Ecto neural progenitor cell (in vitro differentiated cells): ENCODE measurements at regions not wholly inside any gene's neighbourhood (a gene's known extent, or its start where the extent isn't known, plus 50 kb on each side); places are given as distances from the start of the nearest gene placed in this dataset.

Experiments used
- DNase-seq: peaks from one replicate; pipeline ENCODE4 v3.0.0-alpha.2; 2018; ENCODE audit warnings: low spot score

DNA sequence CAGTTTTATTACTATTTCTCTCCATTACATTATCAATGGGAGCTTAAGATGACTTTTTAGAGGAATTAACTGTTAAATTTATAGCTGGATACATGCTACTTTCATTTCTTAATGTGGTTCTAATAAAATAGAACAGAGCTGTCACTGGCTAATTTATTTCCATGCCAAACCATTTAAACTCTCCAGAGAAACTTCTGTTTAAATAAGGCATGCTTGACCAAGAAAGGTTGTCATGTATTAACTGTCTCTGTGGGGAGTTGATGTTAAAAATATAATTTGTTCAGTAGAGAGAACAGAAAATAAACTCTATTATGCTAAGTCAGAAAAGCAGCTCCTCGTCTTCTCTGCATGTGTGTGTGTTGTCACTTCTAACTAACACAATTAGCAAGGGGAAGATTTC, 447.4 kb downstream of the SLC16A7 start:
- no peak for DNase-seq

DNA sequence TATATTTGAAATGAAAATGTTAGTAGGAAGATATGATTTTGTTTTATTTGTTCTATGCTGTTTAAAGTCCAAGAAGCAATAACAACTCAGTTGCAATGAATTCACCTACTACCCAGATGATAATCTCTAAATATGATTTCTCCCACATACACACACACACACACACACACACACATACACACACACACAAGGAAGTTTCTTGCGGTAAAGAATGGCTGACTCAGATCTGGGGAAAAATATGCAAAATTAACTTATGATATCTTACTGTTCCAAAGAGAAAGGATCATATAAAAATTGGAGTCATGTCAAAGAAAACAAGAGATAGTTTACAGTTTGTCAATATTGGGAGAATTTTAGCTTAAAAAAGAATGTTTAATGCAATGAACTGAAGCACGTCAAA, 456.7 kb downstream of the SLC16A7 start:
- no peak for DNase-seq

DNA sequence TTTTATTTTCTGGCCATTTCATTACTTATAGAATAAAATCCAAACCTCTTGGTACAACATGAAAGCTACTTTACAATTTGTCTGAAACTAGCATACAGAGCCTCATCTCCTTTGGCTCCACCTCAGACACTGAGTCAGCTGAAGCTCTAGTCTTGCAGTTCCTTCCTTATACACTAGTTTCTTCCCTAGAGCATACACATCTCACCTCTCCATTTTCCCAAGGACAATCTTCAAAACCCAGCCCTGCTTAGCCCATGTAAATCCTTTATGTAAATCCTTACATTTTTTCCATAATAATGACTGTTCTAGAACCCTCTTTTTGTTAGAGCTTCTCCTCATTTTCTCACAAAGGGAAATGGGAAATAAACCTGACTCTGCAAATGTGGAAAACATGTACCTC, 463.4 kb downstream of the SLC16A7 start:
- no peak for DNase-seq

DNA sequence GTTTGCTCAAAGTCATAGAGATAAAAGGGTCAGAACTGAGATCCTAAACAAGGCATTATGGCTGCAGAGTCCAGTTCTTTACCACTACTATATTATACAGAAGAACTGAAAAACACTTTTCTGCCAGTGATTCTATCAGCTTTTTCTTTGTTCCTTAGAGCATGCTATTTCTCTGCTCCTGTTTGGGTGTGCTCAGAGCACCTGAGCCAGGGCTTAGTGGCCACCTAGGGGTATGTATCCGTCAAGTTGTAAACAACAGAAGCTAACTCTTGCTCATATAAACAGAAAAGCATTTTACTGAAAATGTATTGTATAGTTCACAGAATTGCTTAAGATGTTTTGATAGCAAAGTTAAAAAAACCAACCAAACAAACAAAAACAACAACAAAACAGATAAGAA, 470.8 kb downstream of the SLC16A7 start:
- DNase-seq = no peak

DNA sequence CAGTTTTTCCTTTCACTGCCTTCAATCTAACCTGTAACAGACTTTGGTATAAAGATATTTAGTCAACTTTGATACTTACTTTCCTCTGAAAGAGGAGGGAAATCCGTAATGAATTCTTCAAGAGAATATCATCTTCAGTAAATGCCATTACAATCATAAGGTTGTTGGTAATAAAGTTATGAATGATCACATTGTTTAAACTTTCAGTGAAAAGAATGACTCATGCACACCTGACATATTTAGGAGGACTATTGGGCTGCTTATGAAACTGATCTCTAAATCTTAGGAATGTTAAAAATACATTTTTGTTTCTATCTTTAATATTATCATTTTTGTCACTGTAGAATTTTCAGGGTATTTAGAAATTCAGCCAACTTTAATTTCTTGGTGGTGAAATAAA, 474.7 kb downstream of the SLC16A7 start:
- no peak for DNase-seq

DNA sequence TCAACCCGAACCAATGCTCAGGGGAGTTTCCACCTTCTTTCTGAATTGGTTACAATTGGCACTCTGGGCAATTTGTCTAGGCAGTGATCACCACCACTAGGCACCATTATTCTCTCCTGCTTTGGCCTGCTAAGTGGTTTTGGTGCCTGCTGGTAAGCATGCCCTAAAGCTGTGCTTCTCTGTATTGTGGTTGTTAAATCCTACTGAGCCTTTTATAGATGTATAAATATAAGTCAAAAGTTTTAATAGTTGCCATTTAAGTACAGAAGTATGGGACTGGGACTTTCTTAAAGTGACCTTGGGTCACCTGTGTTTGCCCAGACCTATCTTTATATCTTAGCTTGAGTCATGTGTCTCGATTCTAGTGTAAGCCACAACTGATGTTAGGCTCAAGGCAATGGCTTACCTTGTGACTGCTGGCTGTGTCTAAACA, 475.9 kb downstream of the SLC16A7 start:
- DNase-seq = no peak

DNA sequence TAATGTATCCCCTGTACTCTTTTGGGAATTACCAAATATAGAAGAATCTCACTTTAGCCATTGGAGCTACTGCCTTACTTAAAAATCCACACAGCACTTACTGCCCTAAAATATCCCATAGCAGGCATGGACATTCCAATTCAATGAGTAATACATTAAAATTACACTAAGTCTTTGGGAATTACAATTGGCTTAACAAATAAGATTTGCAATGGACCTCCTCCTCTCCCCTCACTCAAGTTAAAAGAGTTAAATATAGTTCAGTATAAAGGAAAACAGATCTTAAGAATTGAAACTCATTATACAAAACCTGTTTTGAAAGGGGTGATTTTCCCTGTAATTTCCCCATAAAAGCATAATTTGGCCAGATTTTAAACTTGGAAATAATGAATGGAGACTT, 477.1 kb downstream of the SLC16A7 start:
- no peak for DNase-seq

DNA sequence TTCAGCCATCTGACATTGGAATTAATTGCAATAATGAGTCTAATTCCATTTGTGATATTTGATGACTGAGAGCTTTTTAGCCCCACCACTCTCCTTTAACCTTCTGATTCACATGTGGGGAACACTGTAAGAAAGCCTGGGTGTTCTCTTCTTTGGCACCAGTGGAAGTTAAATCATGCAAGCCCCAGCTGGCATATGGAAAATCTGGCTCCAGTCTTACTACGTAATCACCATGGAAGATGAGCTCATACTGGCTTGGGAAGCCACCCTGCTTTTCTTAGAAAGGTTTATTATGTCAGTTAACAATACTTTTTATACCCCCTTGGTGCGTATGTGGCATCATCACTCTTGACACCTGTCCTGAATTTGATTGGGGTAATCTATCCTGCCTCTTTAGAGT, 479.3 kb downstream of the SLC16A7 start:
- no peak for DNase-seq

DNA sequence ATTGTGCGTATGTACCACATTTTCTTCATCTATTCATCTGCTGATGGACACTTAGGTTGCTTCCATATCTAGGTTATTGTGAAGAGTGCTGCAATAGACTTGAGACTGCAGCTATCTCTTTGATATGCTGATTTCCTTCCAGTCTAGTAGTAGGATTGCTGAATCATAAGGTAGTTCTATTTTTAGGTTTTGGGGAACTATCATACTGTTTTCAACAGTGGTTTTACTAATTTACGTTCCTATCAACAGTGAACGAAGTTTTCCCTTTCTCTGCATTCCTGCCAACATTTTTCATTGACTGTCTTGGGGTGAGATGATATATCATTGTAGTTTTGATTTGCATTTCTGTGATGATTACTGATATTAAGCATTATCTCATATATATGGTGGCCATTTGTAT, 482.2 kb downstream of the SLC16A7 start:
- no peak for DNase-seq

DNA sequence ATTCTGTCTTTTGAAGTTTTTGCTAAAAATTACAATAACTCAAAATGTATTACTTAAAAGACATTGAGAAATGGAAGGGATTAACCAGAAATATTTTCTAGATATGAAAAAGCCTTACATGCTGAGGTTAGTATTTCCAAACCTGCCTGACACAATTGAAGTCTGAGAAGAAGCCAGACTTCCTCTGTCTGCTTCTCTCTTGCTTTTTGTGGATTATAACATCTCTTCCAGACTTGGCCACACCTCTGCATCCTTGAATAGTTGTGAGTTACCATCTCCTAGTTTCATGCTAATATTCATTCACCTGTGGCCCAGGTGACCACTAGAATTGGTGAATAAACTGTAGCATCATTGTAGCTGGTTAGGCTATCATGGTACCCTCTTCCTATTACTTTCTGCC, 497.6 kb downstream of the SLC16A7 start:
- no peak for DNase-seq

DNA sequence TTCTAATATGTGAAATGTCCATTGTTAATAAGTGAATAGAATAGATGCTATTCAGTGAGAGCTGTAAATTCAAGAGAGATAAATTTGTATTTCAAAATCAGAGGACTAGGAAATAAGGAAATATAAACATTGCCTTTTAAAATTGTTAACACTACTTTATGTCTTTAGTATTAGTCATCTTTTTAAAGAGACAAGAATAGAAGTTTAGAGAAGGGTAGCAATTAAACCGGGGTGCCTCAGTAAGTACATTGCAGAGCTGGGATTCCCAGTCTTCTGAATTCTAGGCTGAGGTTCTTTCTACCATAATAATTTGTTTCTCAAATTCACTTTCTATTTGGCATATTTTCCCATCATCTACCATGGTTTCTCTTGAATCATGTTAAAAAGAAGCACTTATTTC, 498.6 kb downstream of the SLC16A7 start:
- no peak for DNase-seq

DNA sequence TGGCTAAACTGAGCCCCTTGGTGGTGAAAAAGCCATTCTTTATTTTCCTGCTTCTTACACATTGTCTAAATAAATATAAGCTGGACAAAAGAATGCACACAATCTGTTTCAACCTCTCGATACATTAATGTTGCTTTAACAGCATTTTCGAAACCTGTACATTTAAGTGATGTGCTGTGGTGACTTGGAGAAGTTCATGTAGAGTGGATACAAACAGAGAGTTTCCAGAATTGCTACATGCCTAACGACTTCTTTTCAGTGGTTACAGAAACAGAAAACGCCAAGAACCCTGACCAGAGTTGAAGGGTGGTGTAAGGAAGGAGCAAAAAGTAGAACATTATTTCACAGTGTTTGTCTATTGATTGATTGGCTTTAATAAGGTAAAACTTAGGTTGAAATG, 500.9 kb downstream of the SLC16A7 start:
- no peak for DNase-seq

DNA sequence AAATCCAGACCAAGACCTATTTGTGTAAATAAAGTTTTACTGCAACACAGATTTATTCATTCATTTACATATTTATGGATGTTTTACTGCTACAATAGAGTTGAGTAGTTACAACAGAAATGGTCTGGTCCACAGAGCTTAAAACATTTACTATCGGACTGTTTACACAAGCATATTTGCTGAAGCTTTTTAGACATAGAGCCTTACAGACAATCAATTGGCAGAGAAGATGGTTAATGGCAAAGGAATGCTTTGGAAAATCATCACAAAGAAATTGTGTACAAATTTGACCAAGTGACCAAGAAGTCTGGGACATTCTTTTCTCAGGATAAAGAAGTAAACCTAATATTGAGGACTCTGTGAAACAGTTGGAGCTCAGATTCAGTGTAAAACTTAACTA, 504.3 kb downstream of the SLC16A7 start:
- DNase-seq = no peak

DNA sequence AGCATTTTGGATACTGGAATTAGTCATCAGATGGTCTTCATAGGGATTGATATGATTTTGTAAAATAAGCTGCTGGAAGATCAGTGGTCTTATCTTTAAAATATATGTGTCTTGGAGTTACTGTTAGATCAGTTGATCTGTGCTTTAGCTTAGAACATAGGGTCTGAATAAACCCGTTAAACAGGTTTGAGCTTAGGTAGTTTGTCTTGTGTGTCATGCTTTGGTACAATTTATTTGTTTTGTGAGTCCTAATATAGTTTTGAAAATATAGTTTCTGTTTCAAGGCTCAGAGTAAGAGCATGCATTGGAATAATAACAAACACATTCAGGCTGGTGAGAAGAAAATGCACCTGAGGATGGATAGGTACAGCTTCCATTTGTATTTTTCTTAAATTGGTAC, 505.0 kb downstream of the SLC16A7 start:
- no peak for DNase-seq

DNA sequence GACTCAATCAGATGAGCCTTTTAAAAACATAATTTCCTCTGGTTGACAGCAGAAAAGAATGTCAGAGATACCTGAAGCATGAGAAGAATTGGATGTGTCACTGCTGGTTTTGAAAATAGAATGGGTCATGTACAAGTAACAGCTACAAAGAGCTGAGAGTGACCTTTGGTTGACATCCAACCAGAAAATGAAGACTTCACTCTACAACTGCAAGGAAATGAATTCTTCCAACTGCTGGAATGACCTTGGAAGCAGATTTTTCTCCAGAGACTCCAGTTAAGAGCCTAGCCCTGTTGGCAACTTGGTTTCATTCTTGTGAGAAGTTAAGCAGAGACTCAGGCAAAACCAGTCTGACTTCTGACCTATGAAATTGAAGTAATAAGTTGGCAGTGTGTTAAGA, 505.9 kb downstream of the SLC16A7 start:
- DNase-seq = no peak

DNA sequence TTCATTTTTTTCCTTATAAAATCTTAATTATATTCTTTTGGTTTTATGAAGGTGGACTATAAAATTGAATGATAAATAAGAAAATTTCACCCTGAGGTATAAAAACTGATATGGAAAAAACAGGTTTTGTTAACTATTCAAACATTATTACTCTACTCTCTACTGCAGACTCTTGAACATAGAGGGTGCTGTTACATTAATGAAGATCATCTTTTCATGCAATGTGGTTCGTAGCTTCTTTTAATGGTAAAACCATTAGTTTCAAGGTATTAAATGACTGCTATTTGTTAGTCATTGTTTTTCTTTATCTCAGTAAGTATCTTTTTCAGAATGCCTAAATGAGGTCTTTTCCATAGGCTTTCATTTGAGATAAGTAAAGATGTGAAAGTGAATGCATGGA, 510.4 kb downstream of the SLC16A7 start:
- DNase-seq = no peak

DNA sequence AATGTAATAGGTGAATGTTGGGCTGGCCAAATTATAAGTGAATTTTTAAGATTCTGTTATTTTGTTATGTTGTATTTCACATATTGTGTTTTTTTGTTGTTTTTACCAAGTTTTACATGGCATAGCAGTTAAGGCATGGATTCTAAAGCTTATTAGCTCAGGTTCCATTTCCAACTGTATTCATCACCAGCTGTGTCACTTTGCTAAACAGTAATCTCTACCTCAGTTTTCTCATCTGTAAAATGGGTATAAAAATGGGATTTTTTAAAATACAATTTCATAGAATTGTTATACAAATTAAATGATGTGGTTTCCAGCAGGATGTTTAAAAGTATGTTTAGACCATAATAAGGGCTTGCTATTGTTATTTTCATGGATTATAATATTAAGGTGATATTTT, 512.2 kb downstream of the SLC16A7 start:
- DNase-seq = no peak

DNA sequence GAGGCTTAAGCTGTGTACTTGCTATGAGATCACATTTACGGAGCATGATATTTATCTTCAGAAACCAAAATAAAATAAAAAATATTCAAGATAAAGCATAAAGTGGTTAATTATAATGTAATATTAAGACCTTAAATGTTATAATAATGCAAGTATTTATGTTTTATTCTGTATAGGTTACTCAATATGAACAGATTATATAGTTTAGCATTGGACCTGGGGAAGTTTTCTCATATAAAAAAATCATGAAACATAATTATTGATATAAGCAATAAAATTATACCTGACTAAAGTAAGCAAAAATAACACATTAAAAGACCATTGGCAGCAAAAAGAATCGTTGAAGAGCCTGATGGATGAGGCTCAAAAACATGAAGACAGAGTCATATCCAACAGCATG, 516.2 kb downstream of the SLC16A7 start:
- no peak for DNase-seq

DNA sequence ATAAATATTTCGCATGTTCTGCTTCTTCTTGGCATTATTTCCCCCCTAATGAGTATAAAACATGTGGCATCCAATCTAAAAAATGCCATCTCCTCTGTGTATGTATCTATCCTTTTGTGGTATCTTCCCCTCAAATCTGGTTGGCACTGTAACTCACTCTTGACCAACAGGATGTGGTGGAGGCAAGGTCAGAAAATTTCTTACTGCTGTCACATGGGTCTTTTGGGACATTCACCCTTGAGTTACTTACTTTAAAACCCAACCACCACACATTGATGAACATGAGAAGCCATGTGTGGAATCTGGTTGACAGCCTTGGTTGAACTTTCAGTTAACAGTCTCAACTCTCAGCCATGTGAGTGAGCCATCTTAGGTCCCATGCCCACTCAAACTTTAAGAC, 516.9 kb downstream of the SLC16A7 start:
- DNase-seq = no peak

DNA sequence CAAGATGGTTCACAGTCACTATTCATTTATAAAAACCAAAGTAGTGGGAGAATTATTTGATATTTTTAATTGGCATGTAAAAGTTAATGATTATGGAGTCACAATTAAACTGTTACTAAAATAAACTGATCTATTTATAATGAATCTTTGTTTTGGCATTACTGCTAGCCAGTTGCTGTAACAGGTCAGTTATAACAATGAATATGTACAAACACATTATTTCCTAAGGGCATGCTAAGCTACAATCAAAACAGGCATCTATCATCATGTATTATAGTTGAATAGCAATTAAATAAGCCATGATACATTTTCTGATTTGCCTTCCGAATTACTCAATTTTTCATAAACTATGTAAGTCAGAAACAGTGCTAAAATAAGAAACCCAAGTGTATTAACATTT, 518.3 kb downstream of the SLC16A7 start:
- DNase-seq = no peak

DNA sequence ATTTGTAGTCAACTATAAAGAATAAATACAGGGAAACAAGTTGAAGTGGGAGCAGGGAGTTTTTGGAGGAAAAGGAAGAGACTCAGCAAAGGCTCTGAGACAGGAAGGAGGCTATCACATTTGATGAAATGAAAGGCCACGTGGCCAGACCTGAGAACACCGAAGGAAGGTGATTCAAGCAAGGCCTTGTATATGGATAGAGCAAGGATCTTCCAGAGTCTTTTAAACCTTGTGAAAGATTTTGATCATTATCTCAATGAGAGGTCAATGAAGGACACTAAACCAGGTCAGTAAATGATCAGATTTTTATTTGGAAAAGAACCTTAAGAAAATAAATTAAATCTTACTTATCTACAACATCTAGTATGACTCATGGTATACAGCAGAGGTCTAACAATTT, 523.5 kb downstream of the SLC16A7 start:
- no peak for DNase-seq

DNA sequence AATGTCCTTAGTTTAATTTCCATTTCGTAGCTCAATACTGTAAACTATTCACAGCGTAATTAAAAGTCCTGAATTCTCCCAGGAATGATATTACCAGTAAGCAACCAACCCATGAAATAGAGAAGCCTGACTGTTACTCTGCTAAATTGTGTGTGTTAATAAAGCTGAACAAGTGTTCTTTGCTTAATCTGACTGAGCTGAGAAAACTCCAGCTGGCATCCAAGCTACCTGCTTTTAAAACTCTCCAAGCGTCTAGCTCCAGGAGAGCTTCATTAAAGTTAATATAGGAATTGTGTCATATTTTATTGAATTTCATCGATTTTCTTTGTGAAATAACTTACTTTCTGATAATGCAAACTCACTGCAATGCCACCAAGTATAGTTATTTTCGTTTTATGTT, 524.4 kb downstream of the SLC16A7 start:
- DNase-seq = no peak

DNA sequence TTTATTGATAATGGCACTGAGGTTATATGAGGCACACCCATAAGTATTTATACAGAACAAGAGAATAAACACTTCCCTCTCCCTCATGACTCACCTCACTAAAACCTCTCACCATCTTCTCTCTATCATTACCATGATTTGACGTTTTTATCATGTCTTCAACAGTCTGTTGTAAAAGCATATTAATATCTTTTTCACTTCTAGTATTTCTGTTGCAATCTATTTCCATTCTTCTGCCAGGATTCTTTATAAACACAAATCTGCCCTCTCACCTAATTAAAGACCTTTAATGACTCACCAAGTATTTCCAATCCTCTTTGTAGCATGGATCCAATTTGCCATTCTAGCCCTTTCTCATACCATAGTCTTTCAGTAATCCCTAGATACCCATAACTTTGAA, 527.7 kb downstream of the SLC16A7 start:
- no peak for DNase-seq

DNA sequence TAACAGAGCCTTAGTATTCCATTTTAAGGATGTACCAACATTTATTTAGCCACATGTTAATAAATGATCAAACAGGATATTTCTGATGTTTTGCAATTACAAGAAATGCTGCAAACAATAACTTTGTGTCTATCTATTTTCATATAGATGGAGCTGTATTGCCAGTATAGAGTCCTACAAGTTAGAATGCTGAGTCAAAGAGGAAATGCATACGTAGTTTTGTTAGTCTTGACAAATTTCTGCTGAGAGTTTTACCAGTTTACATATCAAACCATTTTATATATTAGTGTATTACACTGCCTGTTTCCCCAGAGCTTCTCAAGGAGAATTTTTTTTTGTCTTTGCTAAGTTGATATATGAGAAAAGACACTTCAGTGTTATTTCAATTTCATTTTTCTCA, 541.7 kb downstream of the SLC16A7 start:
- no peak for DNase-seq

DNA sequence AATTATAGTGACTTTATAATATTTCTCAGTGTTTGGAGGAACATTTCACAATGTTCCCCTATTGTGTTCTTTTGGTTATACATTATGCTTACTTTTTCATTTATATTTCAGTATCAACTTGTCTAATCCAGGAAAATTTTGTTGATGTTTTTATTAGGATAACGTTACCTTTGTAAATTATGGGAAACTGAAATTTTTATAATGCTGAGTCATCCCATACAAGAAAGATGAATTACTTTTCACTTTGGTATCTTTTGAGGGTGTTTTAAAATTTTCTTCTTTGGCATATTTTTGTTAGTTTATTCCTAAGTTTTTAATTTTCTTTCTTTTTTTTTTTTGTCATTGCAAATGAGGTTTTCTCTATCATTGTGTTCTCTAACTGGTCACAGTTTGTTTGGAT, 542.7 kb downstream of the SLC16A7 start:
- no peak for DNase-seq
